Spleen (tissue), 7 donors: ENCODE measurements at regions not wholly inside any gene's neighbourhood (a gene's known extent, or its start where the extent isn't known, plus 50 kb on each side); places are given as distances from the start of the nearest gene placed in this dataset.
"Not testable (repeated sequence)": the region's sequence is repeated elsewhere in the genome, so short reads cannot be mapped to it uniquely, and the experiment has no call there.

Experiments
- CTCF ChIP-seq, 11 experiments: fragments of 200-600 bp in 7 of 11; fragments of 450-650 bp in 4 of 11; sonication (generic) in 4 of 11; IDR thresholded peaks in 8 of 11; conservative IDR thresholded peaks in 3 of 11; 1 replicate in 7 of 11; 2 replicates in 4 of 11; pipeline versions ENCODE4 v1.4.0 to v1.8.0; 2016 to 2021; ENCODE audit warnings: antibody characterized with exemption in 11 of 11, inconsistent platforms in 4 of 11, mild to moderate bottlenecking in 1 of 11
- POLR2AphosphoS5 ChIP-seq, 3 donors: sonication (generic); formaldehyde crosslinking; IDR thresholded peaks; one replicate each; pipeline ENCODE4 v1.5.1; 2017; ENCODE audit warnings: antibody characterized with exemption in 3 of 3
- donor health status: DM: no; HTN: no; CAD: no; lungs with moderate emphysema.
- donor health status: DM: no; HTN: no; CAD: no.
- donor health status: DM: no; HTN: no; CAD: no.

GRCh38 chr14:106642971-106643370, 1116.6 kb downstream of the TMEM121 start:
- not testable (repeated sequence) for TF ChIP-seq CTCF (IDR thresholded peaks at IDR 0.05 in 8 of 11, conservative IDR thresholded peaks at IDR 0.05 in 3 of 11); POLR2AphosphoS5 (IDR thresholded peaks at IDR 0.05)
